ENCODE measurements at regions not wholly inside any gene's neighbourhood (a gene's known extent, or its start where the extent isn't known, plus 50 kb on each side); places are given as distances from the start of the nearest gene placed in this dataset.

GRCh38 chr5:2106721-2107120 lies 224.0 kb upstream of the IRX4 start:
- no peaks in the 10 kb centered on the region for H3K27me3 ChIP-seq (ENCODE audit: insufficient read depth, low read length)
- H3K27ac Mint-ChIP-seq (ENCODE audit: unreplicated experiment) = no peak overlapping the region
- H2AFZ ChIP-seq (ENCODE audit: low read depth, low read length) = no peak overlapping the region
- H3K9ac ChIP-seq (ENCODE audit: low read length) = no peak overlapping the region
- H3K27me3 Mint-ChIP-seq (ENCODE audit: low read depth, unreplicated experiment) = peaks cover 4% of the 10 kb centered on the region
- H3K36me3 ChIP-seq (ENCODE audit: insufficient read depth, low read length) = no peaks in the 10 kb centered on the region
- no peak for DNase-seq (ENCODE audit: low read depth)
- no peak for FAIRE-seq
- no peaks in the 10 kb centered on the region for H3K4me1 ChIP-seq (ENCODE audit: insufficient read depth, low read length)
- H3K9me3 Mint-ChIP-seq (ENCODE audit: unreplicated experiment) = peaks cover 2% of the 10 kb centered on the region
- H3K4me3 Mint-ChIP-seq (ENCODE audit: unreplicated experiment) = no peak overlapping the region
- no peak overlapping the region for H3K4me3 ChIP-seq (ENCODE audit: insufficient read depth, low read depth, low read length)
- H4K20me1 ChIP-seq (ENCODE audit: insufficient read depth, low read length) = no peaks in the 10 kb centered on the region
- H3K9me3 ChIP-seq (ENCODE audit: insufficient read depth, low read depth, low read length) = peaks cover 3% of the 10 kb centered on the region
- H3K4me1 Mint-ChIP-seq (ENCODE audit: low read depth, unreplicated experiment) = no peaks in the 10 kb centered on the region
- no peaks in the 10 kb centered on the region for H3K36me3 Mint-ChIP-seq (ENCODE audit: low read depth, unreplicated experiment)
- TF ChIP-seq EZH2 (IDR thresholded peaks at IDR 0.05; ENCODE audit: insufficient read depth, low read length) (no peak), CTCF (IDR thresholded peaks at IDR 0.05; ENCODE audit: insufficient read depth, low read depth, low read length) (no peak)
- no peak overlapping the region for H3K27ac ChIP-seq (ENCODE audit: low read depth, low read length)
- H3K79me2 ChIP-seq (ENCODE audit: insufficient read depth, low read length) = no peaks in the 10 kb centered on the region
- no peak overlapping the region for H3K4me2 ChIP-seq (ENCODE audit: low read length)

- H3K27ac Mint-ChIP-seq (ENCODE audit: unreplicated experiment) = no peak overlapping the region
- TF ChIP-seq CTCF (IDR thresholded peaks at IDR 0.05; ENCODE audit: insufficient read depth, low read depth, low read length) (no peak), EZH2 (IDR thresholded peaks at IDR 0.05; ENCODE audit: insufficient read depth, low read length) (no peak)
- H3K4me3 ChIP-seq (ENCODE audit: insufficient read depth, low read depth, low read length) = no peak overlapping the region
- H3K27me3 ChIP-seq (ENCODE audit: insufficient read depth, low read length) = no peaks in the 10 kb centered on the region
- H3K4me1 Mint-ChIP-seq (ENCODE audit: low read depth, unreplicated experiment) = no peaks in the 10 kb centered on the region
- H3K4me1 ChIP-seq (ENCODE audit: insufficient read depth, low read length) = no peaks in the 10 kb centered on the region
- H3K79me2 ChIP-seq (ENCODE audit: insufficient read depth, low read length) = no peaks in the 10 kb centered on the region
- no peak overlapping the region for H2AFZ ChIP-seq (ENCODE audit: low read depth, low read length)
- DNase-seq (ENCODE audit: low read depth) (no peak), FAIRE-seq (no peak)
- H3K27me3 Mint-ChIP-seq (ENCODE audit: low read depth, unreplicated experiment) = no peaks in the 10 kb centered on the region
- peaks cover 2% of the 10 kb centered on the region for H3K9me3 Mint-ChIP-seq (ENCODE audit: unreplicated experiment)
- no peak overlapping the region for H3K4me3 Mint-ChIP-seq (ENCODE audit: unreplicated experiment)
- H3K9ac ChIP-seq (ENCODE audit: low read length) = no peak overlapping the region
- H3K9me3 ChIP-seq (ENCODE audit: insufficient read depth, low read depth, low read length) = peaks cover 5% of the 10 kb centered on the region
- no peak overlapping the region for H3K27ac ChIP-seq (ENCODE audit: low read depth, low read length)
- H4K20me1 ChIP-seq (ENCODE audit: insufficient read depth, low read length) = no peaks in the 10 kb centered on the region
- H3K36me3 Mint-ChIP-seq (ENCODE audit: low read depth, unreplicated experiment) = no peaks in the 10 kb centered on the region
- no peak overlapping the region for H3K4me2 ChIP-seq (ENCODE audit: low read length)
- H3K36me3 ChIP-seq (ENCODE audit: insufficient read depth, low read length) = no peaks in the 10 kb centered on the region
These were observed 222.4 kb upstream of the IRX4 start for GRCh38 chr5:2105141-2105540.

- no peak overlapping the region for H3K9ac ChIP-seq (ENCODE audit: low read length)
- no peaks in the 10 kb centered on the region for H3K36me3 ChIP-seq (ENCODE audit: insufficient read depth, low read length)
- Mint-ChIP-seq H3K27me3 (ENCODE audit: low read depth, unreplicated experiment) (no peaks in the 10 kb centered on the region), H3K36me3 (ENCODE audit: low read depth, unreplicated experiment) (no peaks in the 10 kb centered on the region), H3K4me1 (ENCODE audit: low read depth, unreplicated experiment) (no peaks in the 10 kb centered on the region), H3K4me3 (ENCODE audit: unreplicated experiment) (no peak overlapping the region), H3K9me3 (ENCODE audit: unreplicated experiment) (peaks cover 2% of the 10 kb centered on the region), H3K27ac (ENCODE audit: unreplicated experiment) (no peak overlapping the region)
- no peak for TF ChIP-seq CTCF (IDR thresholded peaks at IDR 0.05; ENCODE audit: insufficient read depth, low read depth, low read length)
- TF ChIP-seq EZH2 (IDR thresholded peaks at IDR 0.05; ENCODE audit: insufficient read depth, low read length) = no peak
- no peak overlapping the region for H2AFZ ChIP-seq (ENCODE audit: low read depth, low read length)
- H3K79me2 ChIP-seq (ENCODE audit: insufficient read depth, low read length) = no peaks in the 10 kb centered on the region
- no peak overlapping the region for H3K4me3 ChIP-seq (ENCODE audit: insufficient read depth, low read depth, low read length)
- H3K27ac ChIP-seq (ENCODE audit: low read depth, low read length) = no peak overlapping the region
- FAIRE-seq (no peak), DNase-seq (ENCODE audit: low read depth) (no peak)
- H3K27me3 ChIP-seq (ENCODE audit: insufficient read depth, low read length) = no peaks in the 10 kb centered on the region
- no peaks in the 10 kb centered on the region for H4K20me1 ChIP-seq (ENCODE audit: insufficient read depth, low read length)
- H3K4me2 ChIP-seq (ENCODE audit: low read length) = no peak overlapping the region
- H3K9me3 ChIP-seq (ENCODE audit: insufficient read depth, low read depth, low read length) = peaks cover 5% of the 10 kb centered on the region
- H3K4me1 ChIP-seq (ENCODE audit: insufficient read depth, low read length) = no peaks in the 10 kb centered on the region
These were observed 221.2 kb upstream of the IRX4 start for GRCh38 chr5:2103940-2104339.

All from astrocyte (in vitro differentiated cells and primary cell).